Fibroblast of the aortic adventitia (primary cell): ENCODE measurements at regions not wholly inside any gene's neighbourhood (a gene's known extent, or its start where the extent isn't known, plus 50 kb on each side); places are given as distances from the start of the nearest gene placed in this dataset.

Experiments
- DNase-seq: peaks from one replicate; pipeline ENCODE4 v3.0.0-alpha.2; 2010; ENCODE audit warnings: low read depth
- H3K4me3 ChIP-seq: 2 replicates; pipeline ENCODE4 v1.5.1; 2011; ENCODE audit warnings: low read depth, mild to moderate bottlenecking, control low read depth, low read length, moderate library complexity
- TF ChIP-seq, protein P1 (sequence below): IDR thresholded peaks from 2 replicates; pipeline ENCODE4 v1.5.1; 2011; ENCODE audit warnings: mild to moderate bottlenecking, low read length, control low read depth, inconsistent platforms; ENCODE audit not compliant: insufficient read depth

DNA sequence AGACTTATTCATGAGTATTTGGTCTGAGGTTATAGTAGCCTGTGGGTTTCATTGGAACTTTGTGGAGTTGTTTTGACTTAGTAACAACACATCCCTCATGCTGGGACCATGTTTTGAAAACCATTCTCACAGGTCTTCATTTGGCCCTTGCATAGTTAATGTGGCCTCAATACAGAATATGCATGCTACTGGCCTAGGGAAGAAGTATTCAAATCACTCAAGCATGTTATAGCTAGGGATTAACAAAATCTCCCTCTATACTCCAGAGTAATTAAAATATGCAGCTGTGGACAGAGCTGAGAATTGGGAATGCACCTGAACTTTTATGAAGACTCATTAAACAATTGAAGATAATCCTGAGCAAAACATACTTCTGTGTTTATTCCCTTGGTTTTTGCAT, 325.5 kb upstream of the CHAC2 start:
- H3K4me3 ChIP-seq: no peak overlapping the region
- no peak for DNase-seq
- TF ChIP-seq, protein P1, sequence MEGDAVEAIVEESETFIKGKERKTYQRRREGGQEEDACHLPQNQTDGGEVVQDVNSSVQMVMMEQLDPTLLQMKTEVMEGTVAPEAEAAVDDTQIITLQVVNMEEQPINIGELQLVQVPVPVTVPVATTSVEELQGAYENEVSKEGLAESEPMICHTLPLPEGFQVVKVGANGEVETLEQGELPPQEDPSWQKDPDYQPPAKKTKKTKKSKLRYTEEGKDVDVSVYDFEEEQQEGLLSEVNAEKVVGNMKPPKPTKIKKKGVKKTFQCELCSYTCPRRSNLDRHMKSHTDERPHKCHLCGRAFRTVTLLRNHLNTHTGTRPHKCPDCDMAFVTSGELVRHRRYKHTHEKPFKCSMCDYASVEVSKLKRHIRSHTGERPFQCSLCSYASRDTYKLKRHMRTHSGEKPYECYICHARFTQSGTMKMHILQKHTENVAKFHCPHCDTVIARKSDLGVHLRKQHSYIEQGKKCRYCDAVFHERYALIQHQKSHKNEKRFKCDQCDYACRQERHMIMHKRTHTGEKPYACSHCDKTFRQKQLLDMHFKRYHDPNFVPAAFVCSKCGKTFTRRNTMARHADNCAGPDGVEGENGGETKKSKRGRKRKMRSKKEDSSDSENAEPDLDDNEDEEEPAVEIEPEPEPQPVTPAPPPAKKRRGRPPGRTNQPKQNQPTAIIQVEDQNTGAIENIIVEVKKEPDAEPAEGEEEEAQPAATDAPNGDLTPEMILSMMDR: no peak

DNA sequence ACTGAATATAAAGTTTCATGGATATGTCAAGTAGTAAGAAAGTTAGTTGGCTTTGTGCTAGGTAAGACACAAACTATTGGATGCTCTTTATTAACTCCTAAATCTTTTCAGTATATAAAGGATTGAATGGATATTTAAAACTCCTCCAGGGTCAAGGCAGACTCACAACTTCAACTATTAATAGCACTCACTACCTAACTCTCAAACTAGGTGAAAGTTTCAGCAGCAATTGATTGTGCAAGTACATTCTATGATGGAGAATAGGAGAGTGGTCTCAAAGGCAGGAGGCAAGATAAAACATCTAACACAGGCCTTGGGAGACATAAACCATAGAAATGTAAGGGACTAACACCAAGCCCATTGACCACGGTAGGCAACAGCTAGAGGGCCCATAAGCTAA, 328.9 kb upstream of the CHAC2 start:
- H3K4me3 ChIP-seq: no peak overlapping the region
- TF ChIP-seq, protein P1: no peak
- no peak for DNase-seq

DNA sequence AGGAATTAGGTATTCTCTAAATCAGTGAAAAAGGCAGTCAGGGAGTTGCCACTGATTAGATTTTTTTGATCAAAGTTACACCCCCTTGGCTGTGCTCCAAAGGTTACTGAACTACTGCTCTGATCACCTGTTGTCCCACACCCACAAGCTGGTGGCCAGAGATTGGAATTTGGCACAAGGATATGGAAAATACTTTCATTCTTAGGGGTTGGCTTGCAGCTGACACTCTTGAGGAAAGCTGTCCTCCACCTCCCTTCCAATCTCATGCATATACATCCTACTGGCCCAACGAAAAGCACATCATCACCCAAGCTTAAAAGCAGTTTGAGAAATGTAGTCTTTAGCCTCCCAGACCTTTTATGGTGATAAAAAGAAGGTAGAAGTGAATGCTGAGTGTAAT, 329.5 kb upstream of the CHAC2 start:
- H3K4me3 ChIP-seq: no peak overlapping the region
- DNase-seq: no peak
- TF ChIP-seq, protein P1: no peak

GRCh38 chr2:53437371-53437770, 330.2 kb upstream of the CHAC2 start:
- TF ChIP-seq, protein P1: no peak
- DNase-seq: no peak
- H3K4me3 ChIP-seq: no peak overlapping the region

GRCh38 chr2:53436882-53437281, 330.7 kb upstream of the CHAC2 start:
- TF ChIP-seq, protein P1: no peak
- no peak for DNase-seq
- H3K4me3 ChIP-seq: no peak overlapping the region

DNA sequence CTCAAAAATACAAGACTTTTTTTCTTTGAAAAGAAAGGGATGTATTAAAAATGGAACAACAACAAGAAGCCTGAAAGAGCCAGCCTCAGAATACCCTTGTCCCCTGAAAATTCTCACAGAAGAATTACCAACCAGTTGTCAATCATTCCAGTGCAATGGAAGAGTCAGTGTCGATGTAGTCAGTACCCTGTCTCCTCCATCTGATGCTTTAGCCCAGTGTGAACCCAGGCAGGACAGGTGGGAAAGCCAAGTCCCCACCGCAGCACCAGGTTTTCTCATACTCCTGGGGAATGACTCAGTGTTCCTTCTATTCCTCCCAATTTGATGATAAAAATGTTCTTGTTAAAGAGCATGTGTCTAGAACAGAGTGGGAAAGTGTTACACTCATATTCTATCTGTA, 332.0 kb upstream of the CHAC2 start:
- no peak overlapping the region for H3K4me3 ChIP-seq
- TF ChIP-seq, protein P1: no peak
- no peak for DNase-seq

GRCh38 chr2:53434466-53434865, 333.1 kb upstream of the CHAC2 start:
- DNase-seq: no peak
- no peak overlapping the region for H3K4me3 ChIP-seq
- TF ChIP-seq, protein P1: no peak
